NCI-H2196 (cell line): ENCODE measurements at regions not wholly inside any gene's neighbourhood (a gene's known extent, or its start where the extent isn't known, plus 50 kb on each side); places are given as distances from the start of the nearest gene placed in this dataset.

Experiments used
- DNase-seq: peaks from one replicate; lab custom pipeline; 2025; ENCODE audit not compliant: unreplicated experiment; lab: John Stamatoyannopoulos, UW

- DNase-seq = no peak
Observed at GRCh38 chr17:70859829-70860228, 690.5 kb downstream of the KCNJ2 start.

- no peak for DNase-seq
Observed at GRCh38 chr17:70862295-70862694, 693.0 kb downstream of the KCNJ2 start.

GRCh38 chr17:70863436-70864248 lies 694.3 kb downstream of the KCNJ2 start:
- no peak for DNase-seq

DNA sequence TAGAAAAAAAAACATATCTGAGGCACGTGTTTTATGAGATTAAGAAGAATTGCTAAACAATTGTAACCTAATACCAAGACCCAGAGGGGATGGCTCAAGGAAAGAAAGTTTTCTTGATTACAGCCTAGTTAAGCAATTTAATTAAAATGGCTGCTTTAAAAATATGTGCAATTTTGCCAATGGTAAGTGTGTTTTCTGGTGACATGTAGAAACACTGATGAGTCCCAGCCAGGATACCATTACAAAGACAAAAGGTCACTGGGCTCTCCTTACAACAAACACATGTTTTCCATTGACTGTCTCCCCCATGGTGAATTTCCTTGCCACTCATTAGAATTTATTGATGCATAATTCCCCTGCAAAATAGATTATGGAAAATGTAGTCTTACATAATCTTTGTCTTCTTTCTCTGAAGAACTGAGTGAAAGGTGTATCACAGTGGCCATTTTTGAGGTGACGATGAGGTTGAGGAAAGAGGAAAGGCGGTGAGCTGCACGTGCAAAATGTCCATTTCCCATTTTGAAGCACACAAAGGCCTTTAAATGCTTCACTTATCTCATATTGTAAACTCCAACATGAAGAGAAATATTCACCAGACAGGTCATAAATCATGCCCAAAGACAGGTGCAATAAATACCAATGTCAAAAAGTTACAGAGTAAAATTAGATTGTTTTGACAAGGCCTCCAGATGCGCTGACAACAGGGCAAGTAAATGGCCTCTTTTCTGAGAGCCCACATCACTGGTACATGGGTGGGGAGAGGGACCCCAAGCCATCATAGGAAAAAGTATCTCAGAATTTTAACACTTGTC lies 696.9 kb downstream of the KCNJ2 start:
- no peak for DNase-seq

DNA sequence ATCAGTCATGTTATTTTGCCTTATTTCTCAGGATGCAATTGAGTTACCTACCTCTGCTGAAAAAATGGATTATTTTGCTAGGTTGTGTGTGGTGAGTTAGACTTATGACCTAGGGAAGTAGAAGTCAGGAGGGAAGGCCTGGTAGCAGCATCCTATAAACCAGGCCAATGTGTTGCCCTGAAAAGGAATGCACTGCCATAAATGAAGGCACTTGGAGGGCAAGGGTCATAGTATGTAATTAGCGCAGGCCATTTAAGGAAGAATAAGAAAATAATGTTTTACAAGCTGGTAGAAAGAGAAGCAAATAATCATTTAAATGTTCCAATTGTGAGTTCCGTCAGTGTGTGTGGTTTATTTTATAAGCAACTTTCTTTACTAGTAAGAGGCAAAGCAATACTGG lies 698.8 kb downstream of the KCNJ2 start:
- DNase-seq = no peak

DNA sequence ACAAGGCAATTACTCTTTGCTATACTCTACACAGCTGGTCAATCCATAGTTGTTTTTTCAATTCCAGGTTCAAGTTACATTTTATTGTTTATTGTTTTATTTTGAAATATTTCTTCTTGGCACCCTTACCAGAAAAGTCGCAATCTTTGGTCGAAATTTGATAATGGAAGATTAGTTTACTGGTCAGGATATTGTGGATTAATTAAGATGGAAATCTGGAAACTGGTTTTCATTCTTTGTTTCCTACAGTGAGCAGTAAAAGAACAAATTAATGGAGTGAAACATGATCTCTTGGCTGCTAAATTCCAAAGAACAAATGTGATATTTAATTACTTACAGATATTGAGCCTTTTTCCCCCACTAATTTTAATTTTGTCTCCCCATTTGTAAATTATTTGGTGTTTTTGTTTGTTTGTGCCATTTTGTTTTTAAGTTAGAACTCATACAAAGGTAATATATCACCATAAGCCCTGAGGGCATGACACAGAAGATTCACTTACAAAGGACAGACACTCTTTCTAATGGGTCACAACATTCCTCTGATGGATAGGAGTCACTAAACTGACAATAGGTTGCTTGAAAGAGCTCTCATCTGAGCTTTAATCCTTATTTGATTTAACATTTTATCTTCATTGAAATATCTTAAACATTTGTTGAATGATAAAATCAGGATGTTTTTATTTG lies 700.2 kb downstream of the KCNJ2 start:
- DNase-seq = no peak

DNA sequence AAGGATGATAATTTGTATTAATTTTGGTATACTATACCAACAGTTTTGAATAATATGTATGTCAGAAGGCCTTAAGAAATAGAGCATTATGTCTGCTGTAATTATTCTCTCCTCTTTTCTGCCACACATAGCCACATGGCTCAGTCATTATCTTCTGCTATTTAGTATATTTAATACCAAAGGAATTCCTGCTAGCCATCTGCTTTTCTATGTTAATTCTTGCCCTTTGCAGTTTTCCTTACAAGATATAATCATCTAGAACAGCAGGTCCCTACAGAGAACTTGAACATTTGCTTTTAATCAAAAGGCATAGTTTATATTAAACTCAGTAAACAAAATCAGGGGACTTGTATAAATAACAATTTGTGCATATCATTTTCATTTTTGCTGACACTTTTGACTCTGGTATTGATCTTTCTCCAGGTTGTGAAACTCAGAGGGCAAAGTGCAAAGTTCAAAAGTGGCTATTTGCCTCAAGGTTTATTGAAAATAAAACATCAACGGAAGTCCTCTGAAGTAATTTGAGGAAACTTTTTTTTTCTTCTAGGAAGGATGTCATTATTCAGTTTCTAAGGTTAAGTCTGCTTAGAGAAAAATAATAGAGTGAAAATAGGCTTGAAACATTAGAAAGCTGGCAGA lies 702.0 kb downstream of the KCNJ2 start:
- DNase-seq = no peak

DNA sequence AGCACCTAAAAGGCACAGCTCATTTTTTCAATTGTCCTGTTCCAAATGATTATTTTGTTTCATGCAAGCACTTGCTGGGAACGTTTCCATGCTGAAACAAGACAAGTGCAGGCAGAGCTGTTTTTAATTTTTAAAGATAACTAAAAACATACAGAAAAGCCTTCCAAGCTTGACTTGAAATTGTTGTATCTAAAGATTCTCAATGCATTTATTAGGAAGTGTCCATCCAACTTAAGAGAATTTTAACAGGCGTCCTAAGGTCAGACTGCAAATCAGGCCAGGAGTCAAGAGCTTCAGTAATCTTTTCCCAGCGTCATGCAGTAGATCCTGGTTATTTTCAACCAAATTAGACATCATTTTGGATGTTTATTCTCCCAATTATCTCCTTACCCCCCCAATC lies 702.8 kb downstream of the KCNJ2 start:
- DNase-seq = no peak

DNA sequence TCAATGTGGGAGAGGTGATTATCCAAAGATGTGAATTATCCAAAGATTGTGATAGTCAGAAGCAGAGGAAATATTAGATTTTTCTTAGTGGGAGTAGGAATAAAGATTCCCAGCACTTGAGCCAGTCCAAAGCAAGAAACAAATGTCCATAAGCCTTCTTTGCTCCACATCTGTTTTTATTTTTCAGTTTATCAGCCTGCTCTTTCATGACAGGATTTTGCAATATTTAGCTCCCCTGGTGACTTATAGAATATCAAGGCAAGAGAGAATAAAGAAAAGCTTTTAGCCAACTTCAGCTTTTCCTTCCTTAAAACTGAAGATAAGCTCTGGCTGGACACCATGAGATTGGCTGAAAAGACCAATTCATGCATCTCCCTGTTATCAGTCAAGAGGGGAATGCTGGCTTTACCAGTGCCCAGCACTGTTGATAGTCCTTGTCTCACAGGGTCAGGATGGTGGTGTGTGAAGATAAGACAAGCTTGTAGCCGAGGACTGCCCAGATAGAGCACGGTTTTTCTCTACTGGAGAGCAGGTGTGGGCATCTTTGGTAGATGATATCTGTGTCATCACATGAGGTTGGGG lies 706.5 kb downstream of the KCNJ2 start:
- no peak for DNase-seq

DNA sequence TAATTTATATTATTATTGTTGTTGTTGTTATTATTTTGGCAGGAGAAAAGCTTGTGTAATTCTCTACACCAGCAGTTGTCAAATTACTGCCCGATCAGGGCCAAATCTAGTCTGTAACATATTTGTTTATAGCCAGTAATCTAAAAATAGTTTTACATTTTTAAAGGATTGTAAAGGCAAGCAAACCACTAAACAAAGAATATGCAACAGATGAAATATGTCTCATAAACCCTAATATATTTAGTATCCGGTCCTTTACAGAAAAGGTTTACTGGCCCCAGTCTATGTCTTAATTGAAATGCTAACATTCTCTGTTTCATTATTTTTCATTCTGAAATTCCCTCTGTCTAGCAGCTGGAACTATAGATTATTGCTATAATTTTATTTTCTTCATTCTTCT lies 709.5 kb downstream of the KCNJ2 start:
- no peak for DNase-seq

- no peak for DNase-seq
Observed at GRCh38 chr17:70879401-70879800, 710.1 kb downstream of the KCNJ2 start.

DNA sequence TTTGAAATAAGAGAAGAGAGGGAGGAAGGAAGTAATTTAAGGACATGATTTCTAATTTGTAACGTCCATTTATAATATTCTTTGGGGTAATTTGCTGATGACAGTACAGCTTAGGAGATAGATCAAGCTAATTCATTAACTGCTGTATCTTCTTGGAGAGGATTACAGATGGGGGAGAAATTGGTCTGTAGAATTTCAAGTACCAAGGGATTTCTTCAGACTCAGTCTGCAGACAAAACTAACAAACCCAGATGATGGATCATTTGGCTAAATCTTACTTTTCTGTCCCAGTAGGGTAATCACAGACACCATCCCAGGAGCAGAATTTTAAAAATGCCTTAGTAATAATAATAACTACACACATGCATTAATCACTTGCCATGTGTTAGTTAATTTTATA lies 711.8 kb downstream of the KCNJ2 start:
- DNase-seq = no peak

DNA sequence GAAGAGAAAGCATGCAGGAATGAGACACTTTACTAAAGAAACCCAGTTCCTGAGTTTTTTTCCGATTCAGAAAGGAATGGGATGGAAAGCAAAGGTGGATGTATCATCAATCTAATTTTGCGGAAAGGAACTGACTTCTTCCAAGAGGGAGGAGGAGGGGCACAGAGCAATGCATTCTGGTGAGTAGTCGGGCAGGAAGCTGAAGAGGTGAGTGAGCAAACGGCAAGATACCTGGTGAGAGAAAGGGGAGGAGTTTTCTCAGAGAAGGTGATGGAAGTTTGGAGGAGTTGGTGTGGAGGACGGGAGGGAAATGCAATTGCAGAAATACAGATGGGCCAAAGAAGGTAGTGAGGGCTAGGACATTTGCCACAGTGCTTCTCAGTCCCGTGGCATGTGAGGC lies 713.2 kb downstream of the KCNJ2 start:
- no peak for DNase-seq

GRCh38 chr17:70886648-70887047 lies 717.3 kb downstream of the KCNJ2 start:
- no peak for DNase-seq

GRCh38 chr17:70888324-70888723 lies 719.0 kb downstream of the KCNJ2 start:
- no peak for DNase-seq

GRCh38 chr17:70891306-70891705 lies 722.0 kb downstream of the KCNJ2 start:
- no peak for DNase-seq

- no peak for DNase-seq
Observed at GRCh38 chr17:70892527-70892926, 723.2 kb downstream of the KCNJ2 start.

- no peak for DNase-seq
Observed at GRCh38 chr17:70896843-70897242, 727.5 kb downstream of the KCNJ2 start.

GRCh38 chr17:70897446-70897845 lies 728.1 kb downstream of the KCNJ2 start:
- DNase-seq = no peak

DNA sequence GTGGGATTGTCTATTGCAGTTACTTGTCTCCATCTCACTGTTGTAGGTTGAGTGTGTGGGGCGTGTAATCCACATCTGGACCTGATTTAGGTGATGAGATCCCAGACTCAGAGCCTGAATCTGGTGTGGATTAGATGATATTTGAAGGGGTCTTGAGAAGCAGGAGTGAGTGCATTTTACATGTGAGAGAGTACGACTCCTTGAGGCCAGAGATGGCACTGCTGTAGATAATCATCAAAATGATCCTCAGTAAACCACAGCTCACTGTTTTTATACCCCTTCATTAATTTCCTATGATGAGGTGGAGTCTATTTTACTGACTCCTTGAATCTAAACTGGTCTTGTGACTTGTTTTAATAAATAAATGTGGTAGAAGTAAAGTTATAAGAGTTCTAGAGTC lies 732.5 kb downstream of the KCNJ2 start:
- DNase-seq = no peak

DNA sequence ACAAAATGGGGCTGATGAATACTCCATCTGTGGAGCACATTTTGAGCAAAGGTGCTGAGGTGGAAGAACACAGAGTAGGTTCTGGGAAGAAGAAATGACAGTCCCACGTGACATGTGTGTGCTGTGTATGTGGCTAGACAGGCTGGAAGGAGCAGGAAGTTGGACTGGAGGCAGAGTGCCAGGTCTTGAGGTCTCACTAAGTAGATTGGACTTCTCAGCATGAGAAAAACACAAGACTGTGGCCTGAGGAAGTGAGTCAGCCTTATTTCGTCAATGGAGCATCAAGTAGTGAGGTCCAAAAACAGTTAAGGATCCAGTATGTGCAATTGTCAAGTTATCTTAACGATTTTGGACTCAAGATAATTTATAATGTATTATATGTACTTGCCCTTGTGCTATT lies 736.5 kb downstream of the KCNJ2 start:
- no peak for DNase-seq
